ENCODE measurements at regions not wholly inside any gene's neighbourhood (a gene's known extent, or its start where the extent isn't known, plus 50 kb on each side); places are given as distances from the start of the nearest gene placed in this dataset.
"Not testable (repeated sequence)": the region's sequence is repeated elsewhere in the genome, so short reads cannot be mapped to it uniquely, and the experiment has no call there.

- no peak for TF ChIP-seq CTCF (IDR thresholded peaks at IDR 0.05)
- ATAC-seq (ENCODE audit: low FRiP score): no peak
- DNase-seq (ENCODE audit: low spot score): no peak
These were observed 52.2 kb downstream of the BEX3 start for GRCh38 chrX:103428525-103428924.

GRCh38 chrX:103429026-103429425, 52.7 kb downstream of the BEX3 start:
- not testable (repeated sequence) for DNase-seq (ENCODE audit: low spot score); ATAC-seq (ENCODE audit: low FRiP score)

- ATAC-seq (ENCODE audit: low FRiP score) (peak; percentile 54), DNase-seq (ENCODE audit: low spot score) (no peak)
- TF ChIP-seq CTCF (IDR thresholded peaks at IDR 0.05): no peak
These were observed 55.0 kb downstream of the BEX3 start for GRCh38 chrX:103431316-103431715.

- DNase-seq (ENCODE audit: low spot score); ATAC-seq (ENCODE audit: low FRiP score): not testable (repeated sequence)
These were observed 56.5 kb downstream of the BEX3 start for GRCh38 chrX:103432841-103433240.

- DNase-seq (ENCODE audit: low spot score) (no peak), ATAC-seq (ENCODE audit: low FRiP score) (peak; percentile 22)
- no peak for TF ChIP-seq CTCF (IDR thresholded peaks at IDR 0.05)
These were observed 61.0 kb downstream of the BEX3 start for GRCh38 chrX:103437147-103437873.

GRCh38 chrX:103439161-103439560, 62.8 kb downstream of the BEX3 start:
- ATAC-seq (ENCODE audit: low FRiP score): no peak

GRCh38 chrX:103440621-103441020, 64.3 kb downstream of the BEX3 start:
- no peak for TF ChIP-seq CTCF (IDR thresholded peaks at IDR 0.05)
- no peak for DNase-seq (ENCODE audit: low spot score)
- no peak for ATAC-seq (ENCODE audit: low FRiP score)

More at GRCh38 chrX:103439161-103439560, 62.8 kb downstream of the BEX3 start:
- DNase-seq (ENCODE audit: low spot score): no peak
- no peak for TF ChIP-seq CTCF (IDR thresholded peaks at IDR 0.05)

GRCh38 chrX:103441878-103442535, 65.7 kb downstream of the BEX3 start:
- no peak for TF ChIP-seq CTCF (IDR thresholded peaks at IDR 0.05)
- no peak for DNase-seq (ENCODE audit: low spot score)
- no peak for ATAC-seq (ENCODE audit: low FRiP score)
